ENCODE measurements at regions not wholly inside any gene's neighbourhood (a gene's known extent, or its start where the extent isn't known, plus 50 kb on each side); places are given as distances from the start of the nearest gene placed in this dataset.

GRCh38 chr12:105449431-105449830, 118.9 kb downstream of the C12orf75 start:
- POLR2A ChIA-PET = no interaction called here
- no peak overlapping the region for H3K4me3 ChIP-seq (ENCODE audit: low read depth, low read length)
- no peaks in the 10 kb centered on the region for H3K36me3 ChIP-seq (ENCODE audit: control insufficient read depth, insufficient read depth, low read length)
- H3K27me3 ChIP-seq (ENCODE audit: control insufficient read depth, insufficient read depth, low read length) = no peaks in the 10 kb centered on the region
- CTCF ChIA-PET = interaction anchor here (1.4 to 1.8 kb wide), 2 partner anchors 14 to 36 kb away, joined by 3 to 4 read pairs; no protein-coding TSS in a partner anchor
- DNase-seq (ENCODE audit: low read depth) = no peak
- TF ChIP-seq, protein P1, sequence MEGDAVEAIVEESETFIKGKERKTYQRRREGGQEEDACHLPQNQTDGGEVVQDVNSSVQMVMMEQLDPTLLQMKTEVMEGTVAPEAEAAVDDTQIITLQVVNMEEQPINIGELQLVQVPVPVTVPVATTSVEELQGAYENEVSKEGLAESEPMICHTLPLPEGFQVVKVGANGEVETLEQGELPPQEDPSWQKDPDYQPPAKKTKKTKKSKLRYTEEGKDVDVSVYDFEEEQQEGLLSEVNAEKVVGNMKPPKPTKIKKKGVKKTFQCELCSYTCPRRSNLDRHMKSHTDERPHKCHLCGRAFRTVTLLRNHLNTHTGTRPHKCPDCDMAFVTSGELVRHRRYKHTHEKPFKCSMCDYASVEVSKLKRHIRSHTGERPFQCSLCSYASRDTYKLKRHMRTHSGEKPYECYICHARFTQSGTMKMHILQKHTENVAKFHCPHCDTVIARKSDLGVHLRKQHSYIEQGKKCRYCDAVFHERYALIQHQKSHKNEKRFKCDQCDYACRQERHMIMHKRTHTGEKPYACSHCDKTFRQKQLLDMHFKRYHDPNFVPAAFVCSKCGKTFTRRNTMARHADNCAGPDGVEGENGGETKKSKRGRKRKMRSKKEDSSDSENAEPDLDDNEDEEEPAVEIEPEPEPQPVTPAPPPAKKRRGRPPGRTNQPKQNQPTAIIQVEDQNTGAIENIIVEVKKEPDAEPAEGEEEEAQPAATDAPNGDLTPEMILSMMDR (IDR thresholded peaks at IDR 0.05; ENCODE audit: insufficient read depth, low read depth, low read length) = no peak

- no peaks in the 10 kb centered on the region for H3K36me3 ChIP-seq (ENCODE audit: control insufficient read depth, insufficient read depth, low read length)
- H3K27me3 ChIP-seq (ENCODE audit: control insufficient read depth, insufficient read depth, low read length) = no peaks in the 10 kb centered on the region
- no peak overlapping the region for H3K4me3 ChIP-seq (ENCODE audit: low read depth, low read length)
- TF ChIP-seq, protein P1 (IDR thresholded peaks at IDR 0.05; ENCODE audit: insufficient read depth, low read depth, low read length) = no peak
- ChIA-PET CTCF (interaction anchor here (0.8 kb wide), 1 partner anchor 19 kb away, joined by 3 read pairs; no protein-coding TSS in a partner anchor), POLR2A (no interaction called here)
- peak; percentile 73 for DNase-seq (ENCODE audit: low read depth)
Measured at GRCh38 chr12:105451211-105451610, 120.7 kb downstream of the C12orf75 start.

- TF ChIP-seq, protein P1 (IDR thresholded peaks at IDR 0.05; ENCODE audit: insufficient read depth, low read depth, low read length) = no peak
- ChIA-PET POLR2A (no interaction called here), CTCF (no interaction called here)
- Histone ChIP-seq H3K27me3 (ENCODE audit: control insufficient read depth, insufficient read depth, low read length) (no peaks in the 10 kb centered on the region), H3K36me3 (ENCODE audit: control insufficient read depth, insufficient read depth, low read length) (no peaks in the 10 kb centered on the region), H3K4me3 (ENCODE audit: low read depth, low read length) (no peak overlapping the region)
- no peak for DNase-seq (ENCODE audit: low read depth)
Measured at GRCh38 chr12:105451798-105452197, 121.3 kb downstream of the C12orf75 start.

- ChIA-PET CTCF (no interaction called here), POLR2A (no interaction called here)
- H3K4me3 ChIP-seq (ENCODE audit: low read depth, low read length) = no peak overlapping the region
- no peak for DNase-seq (ENCODE audit: low read depth)
- TF ChIP-seq, protein P1 (IDR thresholded peaks at IDR 0.05; ENCODE audit: insufficient read depth, low read depth, low read length) = no peak
- no peaks in the 10 kb centered on the region for H3K27me3 ChIP-seq (ENCODE audit: control insufficient read depth, insufficient read depth, low read length)
- no peaks in the 10 kb centered on the region for H3K36me3 ChIP-seq (ENCODE audit: control insufficient read depth, insufficient read depth, low read length)
Measured at GRCh38 chr12:105453316-105453715, 122.8 kb downstream of the C12orf75 start.

- CTCF ChIA-PET = no interaction called here
- Histone ChIP-seq H3K27me3 (ENCODE audit: control insufficient read depth, insufficient read depth, low read length) (no peaks in the 10 kb centered on the region), H3K4me3 (ENCODE audit: low read depth, low read length) (no peak overlapping the region), H3K36me3 (ENCODE audit: control insufficient read depth, insufficient read depth, low read length) (no peaks in the 10 kb centered on the region)
- POLR2A ChIA-PET = no interaction called here
- no peak for DNase-seq (ENCODE audit: low read depth)
- TF ChIP-seq, protein P1 (IDR thresholded peaks at IDR 0.05; ENCODE audit: insufficient read depth, low read depth, low read length) = no peak
Measured at GRCh38 chr12:105454688-105455087, 124.2 kb downstream of the C12orf75 start.
